Suprapubic skin (tissue), 4 donors: ENCODE measurements at regions not wholly inside any gene's neighbourhood (a gene's known extent, or its start where the extent isn't known, plus 50 kb on each side); places are given as distances from the start of the nearest gene placed in this dataset.

Experiments used
- DNase-seq, 2 donors: peaks; one replicate each; pipeline ENCODE4 v3.0.0-alpha.2; 2019; ENCODE audit warnings: low spot score in 2 of 2
- H3K27ac ChIP-seq: fragments of 200-600 bp; sonication (generic); one replicate; pipeline ENCODE4 v1.5.1; 2019
- H3K27me3 ChIP-seq: fragments of 200-600 bp; sonication (generic); one replicate; pipeline ENCODE4 v1.5.1; 2019
- H3K36me3 ChIP-seq: fragments of 200-600 bp; sonication (generic); one replicate; pipeline ENCODE4 v1.5.1; 2019
- H3K4me1 ChIP-seq: fragments of 200-600 bp; sonication (generic); one replicate; pipeline ENCODE4 v1.5.1; 2019
- H3K4me3 ChIP-seq: fragments of 200-600 bp; sonication (generic); one replicate; pipeline ENCODE4 v1.5.1; 2019; ENCODE audit warnings: mild to moderate bottlenecking
- H3K9me3 ChIP-seq: fragments of 200-600 bp; sonication (generic); one replicate; pipeline ENCODE4 v1.5.1; 2019
- CTCF ChIP-seq, 2 donors: fragments of 200-600 bp in 1 of 2; fragments of 450-650 bp in 1 of 2; sonication (generic) in 1 of 2; IDR thresholded peaks; one replicate each; pipeline ENCODE4 v1.5.1; 2016 to 2019; ENCODE audit warnings: antibody characterized with exemption in 2 of 2, mild to moderate bottlenecking in 1 of 2, moderate library complexity in 1 of 2
- EP300 ChIP-seq: sonication (generic); formaldehyde crosslinking; IDR thresholded peaks from one replicate; pipeline ENCODE4 v1.6.1; 2017; ENCODE audit warnings: antibody characterized with exemption
- POLR2A ChIP-seq, 2 donors: fragments of 450-650 bp; IDR thresholded peaks; one replicate each; pipeline ENCODE4 v1.6.1; 2017; ENCODE audit warnings: antibody characterized with exemption in 2 of 2, mild to moderate bottlenecking in 2 of 2, moderate library complexity in 2 of 2
- POLR2AphosphoS5 ChIP-seq, 3 donors: sonication (generic); formaldehyde crosslinking; IDR thresholded peaks; one replicate each; pipeline ENCODE4 v1.6.1; 2017; ENCODE audit warnings: antibody characterized with exemption in 3 of 3
- WGBS: methylation state at CpG from one replicate; pipeline ENCODE4 v1.1.5; 2018; 5-methylcytosine and 5-hydroxymethylcytosine counted together

GRCh38 chr7:22582863-22583622, 83.1 kb upstream of the STEAP1B start:
- peaks cover 8% of the 10 kb centered on the region for H3K4me1 ChIP-seq
- WGBS, result 60% methylated on average over 6 of the region's 7 CpGs
- H3K36me3 ChIP-seq, result no peaks in the 10 kb centered on the region
- no peaks in the 10 kb centered on the region for H3K27me3 ChIP-seq
- H3K9me3 ChIP-seq, result no peaks in the 10 kb centered on the region
- no peak overlapping the region for H3K4me3 ChIP-seq
- no peak for DNase-seq
- no peak overlapping the region for H3K27ac ChIP-seq
- no peak for TF ChIP-seq POLR2AphosphoS5 (IDR thresholded peaks at IDR 0.05)
- TF ChIP-seq CTCF (IDR thresholded peaks at IDR 0.05), result no peak
- no peak for TF ChIP-seq POLR2A (IDR thresholded peaks at IDR 0.05)
- no peak for TF ChIP-seq EP300

DNA sequence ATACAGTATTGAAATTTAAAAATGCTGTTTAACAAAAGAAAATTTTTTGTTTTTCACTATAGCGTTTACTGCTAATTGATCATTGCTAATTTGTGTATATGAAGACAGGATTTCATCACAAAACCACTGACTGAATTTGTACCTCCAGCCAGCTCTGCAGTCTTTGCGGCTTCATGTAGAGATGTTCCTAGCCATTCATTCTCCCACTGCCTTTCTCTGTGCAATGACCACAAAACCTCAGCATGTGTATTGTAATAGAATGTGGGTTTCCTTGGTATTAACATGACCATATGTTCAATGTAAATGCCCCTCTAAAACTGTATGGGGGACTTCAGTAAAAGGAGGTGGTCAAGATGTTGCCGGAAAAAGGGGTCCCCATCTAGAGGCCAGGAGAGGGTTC, 81.1 kb upstream of the STEAP1B start:
- H3K27ac ChIP-seq, result no peak overlapping the region
- H3K4me1 ChIP-seq, result peaks cover 21% of the 10 kb centered on the region
- DNase-seq, result no peak
- H3K36me3 ChIP-seq, result no peaks in the 10 kb centered on the region
- H3K27me3 ChIP-seq, result no peaks in the 10 kb centered on the region
- H3K9me3 ChIP-seq, result no peaks in the 10 kb centered on the region
- no peak for TF ChIP-seq POLR2AphosphoS5 (IDR thresholded peaks at IDR 0.05)
- no peak for TF ChIP-seq EP300
- no peak for TF ChIP-seq POLR2A (IDR thresholded peaks at IDR 0.05)
- TF ChIP-seq CTCF (IDR thresholded peaks at IDR 0.05), result no peak
- H3K4me3 ChIP-seq, result no peak overlapping the region
- 90% methylated on average over 3 of the region's 3 CpGs for WGBS

GRCh38 chr7:22579961-22580360, 80.0 kb upstream of the STEAP1B start:
- Histone ChIP-seq H3K4me3 (no peak overlapping the region), H3K36me3 (no peaks in the 10 kb centered on the region), H3K27ac (no peak overlapping the region), H3K9me3 (no peaks in the 10 kb centered on the region), H3K27me3 (no peaks in the 10 kb centered on the region), H3K4me1 (peaks cover 21% of the 10 kb centered on the region)
- 81% methylated on average over 2 of the region's 2 CpGs for WGBS
- no peak for DNase-seq
- no peak for TF ChIP-seq POLR2A (IDR thresholded peaks at IDR 0.05)
- TF ChIP-seq CTCF (IDR thresholded peaks at IDR 0.05), result no peak
- no peak for TF ChIP-seq POLR2AphosphoS5 (IDR thresholded peaks at IDR 0.05)
- no peak for TF ChIP-seq EP300

- no peaks in the 10 kb centered on the region for H3K36me3 ChIP-seq
- no peak for DNase-seq
- H3K27me3 ChIP-seq, result no peaks in the 10 kb centered on the region
- H3K9me3 ChIP-seq, result no peaks in the 10 kb centered on the region
- TF ChIP-seq POLR2A (IDR thresholded peaks at IDR 0.05) (no peak), EP300 (no peak), CTCF (IDR thresholded peaks at IDR 0.05) (no peak), POLR2AphosphoS5 (IDR thresholded peaks at IDR 0.05) (no peak)
- H3K4me3 ChIP-seq, result no peak overlapping the region
- peaks cover 18% of the 10 kb centered on the region for H3K4me1 ChIP-seq
- 52% methylated on average over 5 of the region's 5 CpGs for WGBS
- peak overlapping the region; percentile 70 for H3K27ac ChIP-seq
These were observed 78.2 kb upstream of the STEAP1B start for GRCh38 chr7:22578007-22578733.

DNA sequence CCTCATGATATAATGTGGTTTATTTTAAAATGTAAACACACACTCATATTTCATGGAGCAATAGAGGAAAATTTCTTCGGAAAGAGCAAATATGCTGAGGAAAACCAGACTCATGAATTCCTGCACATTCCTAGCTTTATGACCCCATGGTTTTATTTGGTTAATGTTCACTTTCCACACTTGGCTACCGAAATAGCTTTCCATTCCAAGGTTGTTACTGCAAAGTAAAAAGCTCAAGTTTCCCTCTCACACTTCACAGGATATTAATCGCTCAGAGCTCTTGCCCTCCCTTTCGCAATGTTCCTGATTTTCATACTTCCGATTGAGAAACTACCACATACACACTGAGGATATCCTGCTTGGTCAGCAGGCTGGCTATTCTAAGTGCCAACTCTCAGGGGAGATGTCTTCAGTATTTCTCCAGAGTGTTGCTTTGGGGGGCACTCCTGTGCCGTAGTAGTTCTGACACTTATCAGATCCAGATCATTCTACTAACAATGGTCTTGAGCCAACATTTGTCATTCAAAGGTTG, 77.5 kb upstream of the STEAP1B start:
- H3K27ac ChIP-seq, result peak overlapping the region; percentile 70
- H3K36me3 ChIP-seq, result no peaks in the 10 kb centered on the region
- H3K9me3 ChIP-seq, result no peaks in the 10 kb centered on the region
- WGBS, result 54% methylated on average over 6 of the region's 6 CpGs
- H3K27me3 ChIP-seq, result no peaks in the 10 kb centered on the region
- H3K4me1 ChIP-seq, result peaks cover 18% of the 10 kb centered on the region
- peak in 1 of 2 donors; percentile 71 for DNase-seq
- TF ChIP-seq POLR2A (IDR thresholded peaks at IDR 0.05) (no peak), EP300 (no peak), POLR2AphosphoS5 (IDR thresholded peaks at IDR 0.05) (peak; percentile 9 to 95 (median 93))
- no peak overlapping the region for H3K4me3 ChIP-seq
